ENCODE measurements at regions not wholly inside any gene's neighbourhood (a gene's known extent, or its start where the extent isn't known, plus 50 kb on each side); places are given as distances from the start of the nearest gene placed in this dataset.
A peak's percentile ranks its signal among the peaks of the same experiment; 100 is the strongest.

- no peak overlapping the region for H3K27ac ChIP-seq (ENCODE audit: low read length)
- WGBS (ENCODE audit: insufficient coverage), result no CpG with 5 or more reads among the region's 6 CpGs
- DNase-seq, result peak; percentile 7
- no peaks in the 10 kb centered on the region for H3K4me1 ChIP-seq (ENCODE audit: control insufficient read depth, insufficient read depth, low read length)
- no peaks in the 10 kb centered on the region for H3K36me3 ChIP-seq (ENCODE audit: control insufficient read depth, insufficient read depth, low read length)
- no peaks in the 10 kb centered on the region for H3K27me3 ChIP-seq (ENCODE audit: control insufficient read depth, insufficient read depth, low read length)
- H3K9me3 ChIP-seq (replicated peaks; ENCODE audit: control insufficient read depth, low read depth, low read length), result no peaks in the 10 kb centered on the region
- no peak overlapping the region for H3K4me3 ChIP-seq (ENCODE audit: low read length)
These were observed 306.6 kb upstream of the KCNH8 start for GRCh38 chr3:18841422-18842343.

GRCh38 chr3:18840535-18841137, 307.7 kb upstream of the KCNH8 start:
- Histone ChIP-seq H3K4me3 (ENCODE audit: low read length) (no peak overlapping the region), H3K27ac (ENCODE audit: low read length) (no peak overlapping the region), H3K36me3 (ENCODE audit: control insufficient read depth, insufficient read depth, low read length) (no peaks in the 10 kb centered on the region), H3K9me3 (replicated peaks; ENCODE audit: control insufficient read depth, low read depth, low read length) (no peaks in the 10 kb centered on the region), H3K4me1 (ENCODE audit: control insufficient read depth, insufficient read depth, low read length) (no peaks in the 10 kb centered on the region), H3K27me3 (ENCODE audit: control insufficient read depth, insufficient read depth, low read length) (no peaks in the 10 kb centered on the region)
- WGBS (ENCODE audit: insufficient coverage), result 80% methylated on average over 2 of the region's 3 CpGs
- DNase-seq, result no peak

GRCh38 chr3:18838758-18839157, 309.6 kb upstream of the KCNH8 start:
- DNase-seq, result no peak
- no peaks in the 10 kb centered on the region for H3K4me1 ChIP-seq (ENCODE audit: control insufficient read depth, insufficient read depth, low read length)
- WGBS (ENCODE audit: insufficient coverage), result no CpG with 5 or more reads among the region's 1 CpG
- H3K27ac ChIP-seq (ENCODE audit: low read length), result no peak overlapping the region
- no peaks in the 10 kb centered on the region for H3K36me3 ChIP-seq (ENCODE audit: control insufficient read depth, insufficient read depth, low read length)
- H3K27me3 ChIP-seq (ENCODE audit: control insufficient read depth, insufficient read depth, low read length), result no peaks in the 10 kb centered on the region
- H3K9me3 ChIP-seq (replicated peaks; ENCODE audit: control insufficient read depth, low read depth, low read length), result no peaks in the 10 kb centered on the region
- H3K4me3 ChIP-seq (ENCODE audit: low read length), result no peak overlapping the region

- Histone ChIP-seq H3K4me3 (ENCODE audit: low read length) (no peak overlapping the region), H3K27ac (ENCODE audit: low read length) (no peak overlapping the region), H3K9me3 (replicated peaks; ENCODE audit: control insufficient read depth, low read depth, low read length) (no peaks in the 10 kb centered on the region), H3K36me3 (ENCODE audit: control insufficient read depth, insufficient read depth, low read length) (no peaks in the 10 kb centered on the region), H3K4me1 (ENCODE audit: control insufficient read depth, insufficient read depth, low read length) (no peaks in the 10 kb centered on the region), H3K27me3 (ENCODE audit: control insufficient read depth, insufficient read depth, low read length) (no peaks in the 10 kb centered on the region)
- no peak for DNase-seq
- WGBS (ENCODE audit: insufficient coverage), result 71% methylated on average over 2 of the region's 3 CpGs
These were observed 311.1 kb upstream of the KCNH8 start for GRCh38 chr3:18837137-18837755.

GRCh38 chr3:18835021-18835420, 313.3 kb upstream of the KCNH8 start:
- no peak for DNase-seq
- Histone ChIP-seq H3K4me3 (ENCODE audit: low read length) (no peak overlapping the region), H3K4me1 (ENCODE audit: control insufficient read depth, insufficient read depth, low read length) (no peaks in the 10 kb centered on the region), H3K9me3 (replicated peaks; ENCODE audit: control insufficient read depth, low read depth, low read length) (no peaks in the 10 kb centered on the region), H3K27ac (ENCODE audit: low read length) (no peak overlapping the region), H3K27me3 (ENCODE audit: control insufficient read depth, insufficient read depth, low read length) (no peaks in the 10 kb centered on the region), H3K36me3 (ENCODE audit: control insufficient read depth, insufficient read depth, low read length) (no peaks in the 10 kb centered on the region)
- WGBS (ENCODE audit: insufficient coverage), result 100% methylated on average over 2 of the region's 4 CpGs

- DNase-seq, result no peak
- WGBS (ENCODE audit: insufficient coverage), result 60% methylated on average over 1 of the region's 5 CpGs
- H3K36me3 ChIP-seq (ENCODE audit: control insufficient read depth, insufficient read depth, low read length), result no peaks in the 10 kb centered on the region
- H3K4me3 ChIP-seq (ENCODE audit: low read length), result no peak overlapping the region
- no peak overlapping the region for H3K27ac ChIP-seq (ENCODE audit: low read length)
- H3K27me3 ChIP-seq (ENCODE audit: control insufficient read depth, insufficient read depth, low read length), result no peaks in the 10 kb centered on the region
- H3K9me3 ChIP-seq (replicated peaks; ENCODE audit: control insufficient read depth, low read depth, low read length), result no peaks in the 10 kb centered on the region
- no peaks in the 10 kb centered on the region for H3K4me1 ChIP-seq (ENCODE audit: control insufficient read depth, insufficient read depth, low read length)
These were observed 318.2 kb upstream of the KCNH8 start for GRCh38 chr3:18830087-18830486.

GRCh38 chr3:18828637-18829036, 319.7 kb upstream of the KCNH8 start:
- Histone ChIP-seq H3K27ac (ENCODE audit: low read length) (no peak overlapping the region), H3K9me3 (replicated peaks; ENCODE audit: control insufficient read depth, low read depth, low read length) (no peaks in the 10 kb centered on the region), H3K27me3 (ENCODE audit: control insufficient read depth, insufficient read depth, low read length) (no peaks in the 10 kb centered on the region), H3K36me3 (ENCODE audit: control insufficient read depth, insufficient read depth, low read length) (no peaks in the 10 kb centered on the region), H3K4me3 (ENCODE audit: low read length) (no peak overlapping the region), H3K4me1 (ENCODE audit: control insufficient read depth, insufficient read depth, low read length) (no peaks in the 10 kb centered on the region)
- DNase-seq, result no peak
- no CpG with 5 or more reads among the region's 2 CpGs for WGBS (ENCODE audit: insufficient coverage)

- no peaks in the 10 kb centered on the region for H3K36me3 ChIP-seq (ENCODE audit: control insufficient read depth, insufficient read depth, low read length)
- H3K9me3 ChIP-seq (replicated peaks; ENCODE audit: control insufficient read depth, low read depth, low read length), result no peaks in the 10 kb centered on the region
- no peak for DNase-seq
- no peak overlapping the region for H3K27ac ChIP-seq (ENCODE audit: low read length)
- H3K4me1 ChIP-seq (ENCODE audit: control insufficient read depth, insufficient read depth, low read length), result no peaks in the 10 kb centered on the region
- H3K4me3 ChIP-seq (ENCODE audit: low read length), result no peak overlapping the region
- WGBS (ENCODE audit: insufficient coverage), result 89% methylated on average over 1 of the region's 3 CpGs
- no peaks in the 10 kb centered on the region for H3K27me3 ChIP-seq (ENCODE audit: control insufficient read depth, insufficient read depth, low read length)
These were observed 320.6 kb upstream of the KCNH8 start for GRCh38 chr3:18827664-18828063.

GRCh38 chr3:18825665-18826064, 322.6 kb upstream of the KCNH8 start:
- no peaks in the 10 kb centered on the region for H3K4me1 ChIP-seq (ENCODE audit: control insufficient read depth, insufficient read depth, low read length)
- WGBS (ENCODE audit: insufficient coverage), result 71% methylated on average over 1 of the region's 2 CpGs
- no peak for DNase-seq
- no peak overlapping the region for H3K27ac ChIP-seq (ENCODE audit: low read length)
- no peaks in the 10 kb centered on the region for H3K9me3 ChIP-seq (replicated peaks; ENCODE audit: control insufficient read depth, low read depth, low read length)
- H3K36me3 ChIP-seq (ENCODE audit: control insufficient read depth, insufficient read depth, low read length), result no peaks in the 10 kb centered on the region
- no peak overlapping the region for H3K4me3 ChIP-seq (ENCODE audit: low read length)
- no peaks in the 10 kb centered on the region for H3K27me3 ChIP-seq (ENCODE audit: control insufficient read depth, insufficient read depth, low read length)

GRCh38 chr3:18813300-18813699, 335.0 kb upstream of the KCNH8 start:
- Histone ChIP-seq H3K36me3 (ENCODE audit: control insufficient read depth, insufficient read depth, low read length) (no peaks in the 10 kb centered on the region), H3K27ac (ENCODE audit: low read length) (no peak overlapping the region), H3K27me3 (ENCODE audit: control insufficient read depth, insufficient read depth, low read length) (no peaks in the 10 kb centered on the region), H3K9me3 (replicated peaks; ENCODE audit: control insufficient read depth, low read depth, low read length) (no peaks in the 10 kb centered on the region), H3K4me3 (ENCODE audit: low read length) (no peak overlapping the region), H3K4me1 (ENCODE audit: control insufficient read depth, insufficient read depth, low read length) (no peaks in the 10 kb centered on the region)
- no CpG with 5 or more reads among the region's 3 CpGs for WGBS (ENCODE audit: insufficient coverage)
- DNase-seq, result no peak
